DND-41 (cell line): ENCODE measurements at regions not wholly inside any gene's neighbourhood (a gene's known extent, or its start where the extent isn't known, plus 50 kb on each side); places are given as distances from the start of the nearest gene placed in this dataset.

Experiments used
- ATAC-seq: fragments of 200-7000 bp; cut with Tn5 transposase; 3 replicates; pipeline ENCODE4 v1.9.1; 2021; ENCODE audit warnings: low read depth; ENCODE audit not compliant: insufficient read depth
- DNase-seq: peaks from one replicate; pipeline ENCODE4 v3.0.0-alpha.2; 2020
- H2AFZ ChIP-seq: 2 replicates; pipeline ENCODE4 v1.6.0; 2012; ENCODE audit warnings: low read depth, low read length
- H3K27ac ChIP-seq: 2 replicates; pipeline ENCODE4 v1.5.1; 2012; ENCODE audit warnings: low read length, inconsistent platforms
- H3K27me3 ChIP-seq: fragments of 200-600 bp; sonication (generic); 2 replicates; pipeline ENCODE4 v1.6.0; 2012; ENCODE audit warnings: low read length, mild to moderate bottlenecking, inconsistent platforms; ENCODE audit not compliant: insufficient read depth, poor library complexity
- H3K36me3 ChIP-seq: 2 replicates; pipeline ENCODE4 v1.5.1; 2012; ENCODE audit warnings: low read length, inconsistent platforms; ENCODE audit not compliant: insufficient read depth
- H3K4me1 ChIP-seq: 2 replicates; pipeline ENCODE4 v1.5.1; 2012; ENCODE audit warnings: mild to moderate bottlenecking, low read length; ENCODE audit not compliant: insufficient read depth
- H3K4me2 ChIP-seq: 2 replicates; pipeline ENCODE4 v1.6.0; 2012; ENCODE audit warnings: mild to moderate bottlenecking, moderate library complexity, low read length, inconsistent platforms; ENCODE audit not compliant: insufficient read depth
- H3K4me3 ChIP-seq, 2 experiments: fragments of 200-600 bp in 1 of 2; shearing (Covaris generic) in 1 of 2; 2 replicates each; pipeline ENCODE4 v1.5.1; 2012 to 2016; ENCODE audit warnings: inconsistent platforms in 2 of 2, low read length in 2 of 2, mild to moderate bottlenecking in 2 of 2, low read depth in 1 of 2, moderate library complexity in 1 of 2
- H3K79me2 ChIP-seq: 2 replicates; pipeline ENCODE4 v1.6.0; 2012; ENCODE audit warnings: low read length, inconsistent platforms; ENCODE audit not compliant: insufficient read depth
- H3K9ac ChIP-seq: 2 replicates; pipeline ENCODE4 v1.6.0; 2012; ENCODE audit warnings: low read depth, mild to moderate bottlenecking, inconsistent platforms, low read length, moderate library complexity
- H3K9me3 ChIP-seq: 2 replicates; pipeline ENCODE4 v1.5.1; 2012; ENCODE audit warnings: low read length, moderate library complexity, mild to moderate bottlenecking, inconsistent platforms; ENCODE audit not compliant: insufficient read depth, severe bottlenecking
- H4K20me1 ChIP-seq: 2 replicates; pipeline ENCODE4 v1.6.0; 2012; ENCODE audit warnings: low read length; ENCODE audit not compliant: insufficient read depth
- CTCF ChIP-seq: IDR thresholded peaks from 2 replicates; pipeline ENCODE4 v1.5.1; 2012; ENCODE audit warnings: borderline replicate concordance, low read length, moderate library complexity, mild to moderate bottlenecking; ENCODE audit not compliant: poor library complexity, severe bottlenecking; ENCODE audit errors: extremely low read depth
- EZH2 ChIP-seq: IDR thresholded peaks from 3 replicates; pipeline ENCODE4 v1.6.1; 2012; ENCODE audit warnings: borderline replicate concordance, low read depth, mild to moderate bottlenecking, moderate library complexity, low read length, inconsistent platforms; ENCODE audit not compliant: severe bottlenecking

GRCh38 chr16:66084306-66084705 lies 282.2 kb upstream of the CDH5 start:
- H3K36me3 ChIP-seq: no peaks in the 10 kb centered on the region
- H3K9ac ChIP-seq: no peak overlapping the region
- no peak overlapping the region for H3K4me2 ChIP-seq
- peaks cover 3% of the 10 kb centered on the region for H3K27me3 ChIP-seq
- no peak overlapping the region for H2AFZ ChIP-seq
- no peak for ATAC-seq
- no peaks in the 10 kb centered on the region for H3K9me3 ChIP-seq
- no peak overlapping the region for H3K4me3 ChIP-seq
- no peak for DNase-seq
- H3K4me1 ChIP-seq: no peaks in the 10 kb centered on the region
- H3K27ac ChIP-seq: no peak overlapping the region
- H3K79me2 ChIP-seq: no peaks in the 10 kb centered on the region
- TF ChIP-seq EZH2: no peak
- TF ChIP-seq CTCF: no peak
- H4K20me1 ChIP-seq: no peaks in the 10 kb centered on the region

GRCh38 chr16:66083171-66083570 lies 283.3 kb upstream of the CDH5 start:
- Histone ChIP-seq H2AFZ (no peak overlapping the region), H3K27ac (no peak overlapping the region), H3K4me3 (no peak overlapping the region), H3K4me2 (no peak overlapping the region), H3K36me3 (no peaks in the 10 kb centered on the region), H3K79me2 (no peaks in the 10 kb centered on the region), H3K27me3 (peaks cover 3% of the 10 kb centered on the region), H3K9ac (no peak overlapping the region), H4K20me1 (no peaks in the 10 kb centered on the region), H3K4me1 (no peaks in the 10 kb centered on the region), H3K9me3 (no peaks in the 10 kb centered on the region)
- TF ChIP-seq EZH2: no peak
- no peak for TF ChIP-seq CTCF
- ATAC-seq (no peak), DNase-seq (no peak)

- Histone ChIP-seq H3K27ac (no peak overlapping the region), H3K79me2 (no peaks in the 10 kb centered on the region), H2AFZ (no peak overlapping the region), H3K4me3 (no peak overlapping the region), H3K27me3 (peaks cover 3% of the 10 kb centered on the region), H3K36me3 (no peaks in the 10 kb centered on the region), H4K20me1 (no peaks in the 10 kb centered on the region), H3K9me3 (no peaks in the 10 kb centered on the region), H3K4me2 (no peak overlapping the region), H3K4me1 (no peaks in the 10 kb centered on the region), H3K9ac (no peak overlapping the region)
- no peak for DNase-seq
- ATAC-seq: no peak
- TF ChIP-seq CTCF (no peak), EZH2 (no peak)
Observed at GRCh38 chr16:66082424-66082823, 284.1 kb upstream of the CDH5 start.

GRCh38 chr16:66081775-66082366 lies 284.6 kb upstream of the CDH5 start:
- Histone ChIP-seq H3K4me1 (no peaks in the 10 kb centered on the region), H3K27ac (no peak overlapping the region), H3K4me2 (no peak overlapping the region), H2AFZ (no peak overlapping the region), H3K27me3 (peaks cover 3% of the 10 kb centered on the region), H3K4me3 (no peak overlapping the region), H4K20me1 (no peaks in the 10 kb centered on the region), H3K9ac (no peak overlapping the region), H3K36me3 (no peaks in the 10 kb centered on the region), H3K9me3 (no peaks in the 10 kb centered on the region), H3K79me2 (no peaks in the 10 kb centered on the region)
- no peak for TF ChIP-seq EZH2
- no peak for TF ChIP-seq CTCF
- ATAC-seq: no peak
- no peak for DNase-seq
